ENCODE measurements at regions not wholly inside any gene's neighbourhood (a gene's known extent, or its start where the extent isn't known, plus 50 kb on each side); places are given as distances from the start of the nearest gene placed in this dataset.

- no peak for TF ChIP-seq CTCF (conservative IDR thresholded peaks at IDR 0.05; ENCODE audit: low read depth, low read length)
- TF ChIP-seq RAD21 (IDR thresholded peaks at IDR 0.05; ENCODE audit: low read length): no peak
- TF ChIP-seq POLR2A (IDR thresholded peaks at IDR 0.05; ENCODE audit: low read depth, low read length): no peak
- no peak for TF ChIP-seq CEBPB (IDR thresholded peaks at IDR 0.05; ENCODE audit: low read depth, low read length)
- TF ChIP-seq MAZ (IDR thresholded peaks at IDR 0.05; ENCODE audit: borderline replicate concordance, low read depth, low read length): no peak
- TF ChIP-seq MAFK (IDR thresholded peaks at IDR 0.05; ENCODE audit: low read depth, low read length): no peak
- no peak for TF ChIP-seq NFE2L2 (IDR thresholded peaks at IDR 0.05; ENCODE audit: low read depth, low read length)
- no peak for TF ChIP-seq BHLHE40 (IDR thresholded peaks at IDR 0.05; ENCODE audit: low read depth, low read length)
- no peak for TF ChIP-seq SMC3 (IDR thresholded peaks at IDR 0.05; ENCODE audit: low read depth, low read length)
- no peak for TF ChIP-seq RFX5 (IDR thresholded peaks at IDR 0.05; ENCODE audit: low read depth, low read length)
- no peak for TF ChIP-seq CHD1 (IDR thresholded peaks at IDR 0.05; ENCODE audit: low read depth, low read length)
- TF ChIP-seq MXI1 (IDR thresholded peaks at IDR 0.05; ENCODE audit: borderline replicate concordance, low read depth, low read length): no peak
Measured at GRCh38 chr4:10175626-10176025, 59.0 kb upstream of the WDR1 start.
